ENCODE measurements at regions not wholly inside any gene's neighbourhood (a gene's known extent, or its start where the extent isn't known, plus 50 kb on each side); places are given as distances from the start of the nearest gene placed in this dataset.

GRCh38 chr18:46289463-46289862 lies 185.3 kb downstream of the HAUS1 start:
- H3K9ac ChIP-seq (ENCODE audit: low read depth, low read length, poor library complexity), result no peak overlapping the region
- H3K27me3 ChIP-seq (ENCODE audit: control insufficient read depth in 3 of 3, insufficient read depth in 3 of 3, low read depth in 1 of 3, low read length in 3 of 3), result no peaks in the 10 kb centered on the region
- no peaks in the 10 kb centered on the region for H3K79me1 ChIP-seq (ENCODE audit: low read depth, low read length)
- H2BK15ac ChIP-seq (ENCODE audit: low read length), result no peak overlapping the region
- H3K14ac ChIP-seq (ENCODE audit: low read length), result no peak overlapping the region
- no peak overlapping the region for H4K8ac ChIP-seq (ENCODE audit: low read depth, low read length)
- no peak overlapping the region for H3K27ac ChIP-seq (replicated peaks; ENCODE audit: low read length)
- no peak for DNase-seq (ENCODE audit: low spot score)
- H3K4me1 ChIP-seq (ENCODE audit: control insufficient read depth in 2 of 2, insufficient read depth in 1 of 2, low read depth in 1 of 2, low read length in 2 of 2), result peaks cover 5 to 6% of the 10 kb centered on the region in 2 donors
- no peak overlapping the region for H2BK120ac ChIP-seq (ENCODE audit: low read depth, low read length)
- WGBS, 2 donors (ENCODE audit: extremely low coverage in 2 of 2, insufficient read length in 2 of 2, insufficient replicate concordance in 1 of 2), result no CpG with 5 or more reads among the region's 3 CpGs
- no peak overlapping the region for H4K91ac ChIP-seq (ENCODE audit: low read depth, low read length, poor library complexity)
- H3K23ac ChIP-seq (ENCODE audit: low read depth, low read length, poor library complexity), result no peak overlapping the region
- no peaks in the 10 kb centered on the region for H3K9me3 ChIP-seq (replicated peaks in 1 of 2; ENCODE audit: control insufficient read depth in 2 of 2, insufficient read depth in 1 of 2, low read depth in 1 of 2, low read length in 2 of 2)
- no peak overlapping the region for H3K18ac ChIP-seq (ENCODE audit: low read length)
- H2BK5ac ChIP-seq (ENCODE audit: low read length), result no peak overlapping the region
- H3K4ac ChIP-seq (ENCODE audit: low read length), result no peak overlapping the region
- no peaks in the 10 kb centered on the region for H3K36me3 ChIP-seq (replicated peaks in 1 of 2; ENCODE audit: control insufficient read depth in 2 of 2, insufficient read depth in 2 of 2, low read length in 2 of 2)
- H3K4me3 ChIP-seq (ENCODE audit: low read length in 2 of 2), result no peak overlapping the region
- no peak overlapping the region for H3K4me2 ChIP-seq (ENCODE audit: insufficient read depth, low read length, poor library complexity, severe bottlenecking)
- no peak overlapping the region for H2AFZ ChIP-seq (ENCODE audit: low read length)
- no peak overlapping the region for H2BK12ac ChIP-seq (ENCODE audit: low read length)
- no peak overlapping the region for H2AK5ac ChIP-seq (ENCODE audit: low read depth, low read length)

GRCh38 chr18:46289931-46290330 lies 185.7 kb downstream of the HAUS1 start:
- Histone ChIP-seq H3K4me2 (ENCODE audit: insufficient read depth, low read length, poor library complexity, severe bottlenecking) (no peak overlapping the region), H2BK120ac (ENCODE audit: low read depth, low read length) (no peak overlapping the region), H3K27ac (replicated peaks; ENCODE audit: low read length) (no peak overlapping the region), H4K91ac (ENCODE audit: low read depth, low read length, poor library complexity) (no peak overlapping the region), H2AK5ac (ENCODE audit: low read depth, low read length) (no peak overlapping the region), H2AFZ (ENCODE audit: low read length) (no peak overlapping the region), H3K23ac (ENCODE audit: low read depth, low read length, poor library complexity) (no peak overlapping the region), H3K79me1 (ENCODE audit: low read depth, low read length) (no peaks in the 10 kb centered on the region), H2BK5ac (ENCODE audit: low read length) (no peak overlapping the region), H3K14ac (ENCODE audit: low read length) (no peak overlapping the region), H4K8ac (ENCODE audit: low read depth, low read length) (no peak overlapping the region), H3K27me3 (ENCODE audit: control insufficient read depth in 3 of 3, insufficient read depth in 3 of 3, low read depth in 1 of 3, low read length in 3 of 3) (no peaks in the 10 kb centered on the region), H2BK12ac (ENCODE audit: low read length) (no peak overlapping the region), H3K4me1 (ENCODE audit: control insufficient read depth in 2 of 2, insufficient read depth in 1 of 2, low read depth in 1 of 2, low read length in 2 of 2) (peaks cover 5 to 6% of the 10 kb centered on the region in 2 donors), H3K9me3 (replicated peaks in 1 of 2; ENCODE audit: control insufficient read depth in 2 of 2, insufficient read depth in 1 of 2, low read depth in 1 of 2, low read length in 2 of 2) (no peaks in the 10 kb centered on the region), H2BK15ac (ENCODE audit: low read length) (no peak overlapping the region), H3K4ac (ENCODE audit: low read length) (no peak overlapping the region), H3K9ac (ENCODE audit: low read depth, low read length, poor library complexity) (no peak overlapping the region), H3K18ac (ENCODE audit: low read length) (no peak overlapping the region), H3K4me3 (ENCODE audit: low read length in 2 of 2) (peak overlapping the region in 1 of 2 donors; percentile 36), H3K36me3 (replicated peaks in 1 of 2; ENCODE audit: control insufficient read depth in 2 of 2, insufficient read depth in 2 of 2, low read length in 2 of 2) (no peaks in the 10 kb centered on the region)
- WGBS, 2 donors (ENCODE audit: extremely low coverage in 2 of 2, insufficient read length in 2 of 2, insufficient replicate concordance in 1 of 2), result no CpG with 5 or more reads among the region's 4 CpGs
- no peak for DNase-seq (ENCODE audit: low spot score)

GRCh38 chr18:46290440-46291020 lies 186.3 kb downstream of the HAUS1 start:
- H3K36me3 ChIP-seq (replicated peaks in 1 of 2; ENCODE audit: control insufficient read depth in 2 of 2, insufficient read depth in 2 of 2, low read length in 2 of 2), result no peaks in the 10 kb centered on the region
- H3K27ac ChIP-seq (replicated peaks; ENCODE audit: low read length), result no peak overlapping the region
- H3K23ac ChIP-seq (ENCODE audit: low read depth, low read length, poor library complexity), result no peak overlapping the region
- H3K4me2 ChIP-seq (ENCODE audit: insufficient read depth, low read length, poor library complexity, severe bottlenecking), result no peak overlapping the region
- H3K79me1 ChIP-seq (ENCODE audit: low read depth, low read length), result no peaks in the 10 kb centered on the region
- no peak overlapping the region for H3K9ac ChIP-seq (ENCODE audit: low read depth, low read length, poor library complexity)
- H2BK5ac ChIP-seq (ENCODE audit: low read length), result no peak overlapping the region
- H3K4ac ChIP-seq (ENCODE audit: low read length), result no peak overlapping the region
- H4K91ac ChIP-seq (ENCODE audit: low read depth, low read length, poor library complexity), result no peak overlapping the region
- H2BK12ac ChIP-seq (ENCODE audit: low read length), result no peak overlapping the region
- no peaks in the 10 kb centered on the region for H3K27me3 ChIP-seq (ENCODE audit: control insufficient read depth in 3 of 3, insufficient read depth in 3 of 3, low read depth in 1 of 3, low read length in 3 of 3)
- H4K8ac ChIP-seq (ENCODE audit: low read depth, low read length), result no peak overlapping the region
- H2AFZ ChIP-seq (ENCODE audit: low read length), result no peak overlapping the region
- DNase-seq (ENCODE audit: low spot score), result no peak
- no peaks in the 10 kb centered on the region for H3K9me3 ChIP-seq (replicated peaks in 1 of 2; ENCODE audit: control insufficient read depth in 2 of 2, insufficient read depth in 1 of 2, low read depth in 1 of 2, low read length in 2 of 2)
- no CpG with 5 or more reads among the region's 9 CpGs for WGBS, 2 donors (ENCODE audit: extremely low coverage in 2 of 2, insufficient read length in 2 of 2, insufficient replicate concordance in 1 of 2)
- no peak overlapping the region for H2BK120ac ChIP-seq (ENCODE audit: low read depth, low read length)
- H3K4me1 ChIP-seq (ENCODE audit: control insufficient read depth in 2 of 2, insufficient read depth in 1 of 2, low read depth in 1 of 2, low read length in 2 of 2), result peaks cover 8% of the 10 kb centered on the region in 2 donors
- H3K14ac ChIP-seq (ENCODE audit: low read length), result no peak overlapping the region
- H2BK15ac ChIP-seq (ENCODE audit: low read length), result no peak overlapping the region
- peak overlapping the region; percentile 21 for H3K18ac ChIP-seq (ENCODE audit: low read length)
- H2AK5ac ChIP-seq (ENCODE audit: low read depth, low read length), result no peak overlapping the region
- H3K4me3 ChIP-seq (ENCODE audit: low read length in 2 of 2), result no peak overlapping the region

GRCh38 chr18:46291149-46291548 lies 187.0 kb downstream of the HAUS1 start:
- H3K4me1 ChIP-seq (ENCODE audit: control insufficient read depth in 2 of 2, insufficient read depth in 1 of 2, low read depth in 1 of 2, low read length in 2 of 2), result peaks cover 4 to 7% of the 10 kb centered on the region in 2 donors
- WGBS, 2 donors (ENCODE audit: extremely low coverage in 2 of 2, insufficient read length in 2 of 2, insufficient replicate concordance in 1 of 2), result no CpG with 5 or more reads among the region's 4 CpGs
- H3K79me1 ChIP-seq (ENCODE audit: low read depth, low read length), result no peaks in the 10 kb centered on the region
- no peak overlapping the region for H2BK12ac ChIP-seq (ENCODE audit: low read length)
- no peaks in the 10 kb centered on the region for H3K9me3 ChIP-seq (replicated peaks in 1 of 2; ENCODE audit: control insufficient read depth in 2 of 2, insufficient read depth in 1 of 2, low read depth in 1 of 2, low read length in 2 of 2)
- no peaks in the 10 kb centered on the region for H3K27me3 ChIP-seq (ENCODE audit: control insufficient read depth in 3 of 3, insufficient read depth in 3 of 3, low read depth in 1 of 3, low read length in 3 of 3)
- H3K9ac ChIP-seq (ENCODE audit: low read depth, low read length, poor library complexity), result no peak overlapping the region
- H2AFZ ChIP-seq (ENCODE audit: low read length), result no peak overlapping the region
- H4K91ac ChIP-seq (ENCODE audit: low read depth, low read length, poor library complexity), result no peak overlapping the region
- no peak overlapping the region for H3K18ac ChIP-seq (ENCODE audit: low read length)
- H4K8ac ChIP-seq (ENCODE audit: low read depth, low read length), result no peak overlapping the region
- H3K27ac ChIP-seq (replicated peaks; ENCODE audit: low read length), result no peak overlapping the region
- H3K14ac ChIP-seq (ENCODE audit: low read length), result no peak overlapping the region
- H2AK5ac ChIP-seq (ENCODE audit: low read depth, low read length), result no peak overlapping the region
- H3K4ac ChIP-seq (ENCODE audit: low read length), result no peak overlapping the region
- H3K23ac ChIP-seq (ENCODE audit: low read depth, low read length, poor library complexity), result no peak overlapping the region
- DNase-seq (ENCODE audit: low spot score), result no peak
- no peak overlapping the region for H3K4me3 ChIP-seq (ENCODE audit: low read length in 2 of 2)
- H2BK120ac ChIP-seq (ENCODE audit: low read depth, low read length), result no peak overlapping the region
- H3K36me3 ChIP-seq (replicated peaks in 1 of 2; ENCODE audit: control insufficient read depth in 2 of 2, insufficient read depth in 2 of 2, low read length in 2 of 2), result no peaks in the 10 kb centered on the region
- no peak overlapping the region for H3K4me2 ChIP-seq (ENCODE audit: insufficient read depth, low read length, poor library complexity, severe bottlenecking)
- no peak overlapping the region for H2BK5ac ChIP-seq (ENCODE audit: low read length)
- H2BK15ac ChIP-seq (ENCODE audit: low read length), result no peak overlapping the region
